A549 (cell line): ENCODE measurements at regions not wholly inside any gene's neighbourhood (a gene's known extent, or its start where the extent isn't known, plus 50 kb on each side); places are given as distances from the start of the nearest gene placed in this dataset.

ENCODE experiments used
- CBX2 ChIP-seq: fragments of 200-600 bp; sonication (generic); IDR thresholded peaks from 2 replicates; pipeline ENCODE4 v1.6.1; 2016; ENCODE audit warnings: low read depth, mild to moderate bottlenecking, borderline replicate concordance
- CBX8 ChIP-seq: fragments of 200-600 bp; sonication (generic); IDR thresholded peaks from 2 replicates; pipeline ENCODE4 v1.6.1; 2016
- EHMT2 ChIP-seq: fragments of 200-600 bp; sonication (generic); IDR thresholded peaks from 2 replicates; pipeline ENCODE4 v1.6.1; 2016; ENCODE audit warnings: antibody characterized with exemption, low read depth, mild to moderate bottlenecking, moderate library complexity
- HEYL ChIP-seq: fragments of 250-450 bp; sonication (Bioruptor Pico); IDR thresholded peaks from 2 replicates; pipeline ENCODE4 v1.8.0; 2021; ENCODE audit warnings: mild to moderate bottlenecking, moderate library complexity
- HOXB13 ChIP-seq: fragments of 250-450 bp; sonication (Bioruptor Pico); IDR thresholded peaks from 2 replicates; pipeline ENCODE4 v1.5.0; 2020; ENCODE audit warnings: low read depth, mild to moderate bottlenecking, moderate library complexity
- MAZ ChIP-seq: fragments of 150-350 bp; IDR thresholded peaks from 2 replicates; pipeline ENCODE4 v1.6.1; 2014; ENCODE audit warnings: antibody characterized with exemption, low read depth, low read length, borderline replicate concordance
- NR3C1 ChIP-seq: fragments of >200 bp; sonication (Bioruptor Twin); formaldehyde crosslinking; IDR thresholded peaks from 3 replicates; pipeline ENCODE4 v1.6.1; 2017
- POLR2A ChIP-seq: IDR thresholded peaks from 2 replicates; pipeline ENCODE4 v1.6.1; 2012; ENCODE audit warnings: mild to moderate bottlenecking, low read length
- TP53 ChIP-seq: fragments of 250-450 bp; sonication (Bioruptor Pico); IDR thresholded peaks from 2 replicates; pipeline ENCODE4 v1.5.0; 2021; ENCODE audit warnings: mild to moderate bottlenecking, moderate library complexity
- ZSCAN20 ChIP-seq: fragments of 250-450 bp; sonication (Bioruptor Pico); IDR thresholded peaks from 2 replicates; pipeline ENCODE4 v1.8.0; 2022; ENCODE audit warnings: mild to moderate bottlenecking, moderate library complexity
- TF ChIP-seq, protein P1 (sequence below): fragments of >200 bp; sonication (Bioruptor Twin); formaldehyde crosslinking; IDR thresholded peaks from 3 replicates; pipeline ENCODE4 v1.5.1; 2016
- TF ChIP-seq, protein P2 (sequence below): fragments of >200 bp; sonication (Bioruptor Twin); formaldehyde crosslinking; IDR thresholded peaks from 2 replicates; pipeline ENCODE4 v1.6.1; 2016
- TF ChIP-seq, protein P3 (sequence below): IDR thresholded peaks from 2 replicates; pipeline ENCODE4 v1.6.1; 2012

DNA sequence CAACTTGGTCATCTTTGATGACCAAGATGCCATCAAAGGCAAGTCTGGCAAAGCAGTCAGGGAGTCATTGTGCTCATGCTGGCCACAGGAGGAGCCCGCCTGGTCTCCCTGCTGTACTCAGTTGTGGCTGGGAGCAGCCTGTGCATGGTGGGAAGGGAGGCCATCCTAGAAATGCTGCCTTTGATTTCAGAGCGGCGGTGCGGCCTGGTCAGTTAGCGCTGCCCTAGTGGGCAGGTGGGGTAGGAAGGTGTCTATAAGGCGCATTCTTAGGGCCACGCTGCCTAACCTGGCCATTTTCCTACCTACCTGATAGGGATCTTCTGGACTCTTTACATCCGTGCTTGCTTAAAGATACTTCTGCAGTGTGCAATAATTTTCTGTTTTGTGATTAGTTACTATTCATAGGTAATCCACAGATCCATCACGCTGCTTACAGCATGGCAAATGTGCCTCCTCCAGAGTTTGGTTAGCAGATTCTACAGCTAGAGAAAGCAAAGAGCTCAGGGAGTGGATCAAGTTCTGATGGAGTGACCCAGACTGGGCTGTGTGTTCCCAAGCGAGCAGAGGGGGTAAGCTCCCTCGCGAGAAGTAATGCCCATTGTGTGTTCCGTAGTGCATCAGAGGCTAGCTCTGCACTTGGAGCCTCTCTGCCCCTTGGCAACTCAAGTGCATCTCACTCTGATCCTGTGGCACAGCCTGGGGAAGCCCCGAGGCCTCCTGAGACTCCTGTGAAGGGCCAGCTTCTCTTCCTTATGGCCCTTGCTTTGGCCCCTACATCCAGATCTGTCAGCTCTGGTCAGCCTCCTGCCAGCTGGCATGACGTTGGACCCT is 970.1 kb upstream of the ZNF722 start:
- TF ChIP-seq, protein P1, sequence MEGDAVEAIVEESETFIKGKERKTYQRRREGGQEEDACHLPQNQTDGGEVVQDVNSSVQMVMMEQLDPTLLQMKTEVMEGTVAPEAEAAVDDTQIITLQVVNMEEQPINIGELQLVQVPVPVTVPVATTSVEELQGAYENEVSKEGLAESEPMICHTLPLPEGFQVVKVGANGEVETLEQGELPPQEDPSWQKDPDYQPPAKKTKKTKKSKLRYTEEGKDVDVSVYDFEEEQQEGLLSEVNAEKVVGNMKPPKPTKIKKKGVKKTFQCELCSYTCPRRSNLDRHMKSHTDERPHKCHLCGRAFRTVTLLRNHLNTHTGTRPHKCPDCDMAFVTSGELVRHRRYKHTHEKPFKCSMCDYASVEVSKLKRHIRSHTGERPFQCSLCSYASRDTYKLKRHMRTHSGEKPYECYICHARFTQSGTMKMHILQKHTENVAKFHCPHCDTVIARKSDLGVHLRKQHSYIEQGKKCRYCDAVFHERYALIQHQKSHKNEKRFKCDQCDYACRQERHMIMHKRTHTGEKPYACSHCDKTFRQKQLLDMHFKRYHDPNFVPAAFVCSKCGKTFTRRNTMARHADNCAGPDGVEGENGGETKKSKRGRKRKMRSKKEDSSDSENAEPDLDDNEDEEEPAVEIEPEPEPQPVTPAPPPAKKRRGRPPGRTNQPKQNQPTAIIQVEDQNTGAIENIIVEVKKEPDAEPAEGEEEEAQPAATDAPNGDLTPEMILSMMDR, result no peak
- TF ChIP-seq NR3C1 (no peak), POLR2A (no peak), HEYL (no peak), MAZ (no peak), TP53 (no peak), CBX2 (no peak), EHMT2 (no peak), CBX8 (no peak), HOXB13 (CRISPR knock-in tag) (no peak), ZSCAN20 (no peak)
- TF ChIP-seq, protein P2, sequence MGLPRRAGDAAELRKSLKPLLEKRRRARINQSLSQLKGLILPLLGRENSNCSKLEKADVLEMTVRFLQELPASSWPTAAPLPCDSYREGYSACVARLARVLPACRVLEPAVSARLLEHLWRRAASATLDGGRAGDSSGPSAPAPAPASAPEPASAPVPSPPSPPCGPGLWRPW, result no peak
- TF ChIP-seq, protein P3, sequence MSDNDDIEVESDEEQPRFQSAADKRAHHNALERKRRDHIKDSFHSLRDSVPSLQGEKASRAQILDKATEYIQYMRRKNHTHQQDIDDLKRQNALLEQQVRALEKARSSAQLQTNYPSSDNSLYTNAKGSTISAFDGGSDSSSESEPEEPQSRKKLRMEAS, result no peak
